SK-N-SH treated with all-trans-retinoic acid at 6 μM for 48 hours (cell line): ENCODE measurements at regions not wholly inside any gene's neighbourhood (a gene's known extent, or its start where the extent isn't known, plus 50 kb on each side); places are given as distances from the start of the nearest gene placed in this dataset.

Experiments used
- ARNTL ChIP-seq: fragments of 450-650 bp; formaldehyde crosslinking; IDR thresholded peaks from 2 replicates; pipeline ENCODE4 v1.5.0; 2020; ENCODE audit warnings: low read depth, mild to moderate bottlenecking, moderate library complexity, borderline replicate concordance
- BACH2 ChIP-seq: fragments of 250-450 bp; sonication (Bioruptor Pico); IDR thresholded peaks from 2 replicates; pipeline ENCODE4 v1.9.0; 2021; ENCODE audit warnings: mild to moderate bottlenecking, borderline replicate concordance
- ESRRG ChIP-seq: fragments of 250-450 bp; sonication (Bioruptor Pico); IDR thresholded peaks from 2 replicates; pipeline ENCODE4 v1.6.1; 2021; ENCODE audit warnings: mild to moderate bottlenecking
- GLIS3 ChIP-seq: fragments of 250-450 bp; sonication (Bioruptor Pico); IDR thresholded peaks from 2 replicates; pipeline ENCODE4 v1.5.0; 2020; ENCODE audit warnings: mild to moderate bottlenecking, moderate library complexity
- OSR1 ChIP-seq: fragments of 250-450 bp; sonication (Bioruptor Pico); IDR thresholded peaks from 2 replicates; pipeline ENCODE4 v1.8.0; 2022; ENCODE audit warnings: moderate library complexity, mild to moderate bottlenecking, inconsistent platforms
- RARB ChIP-seq: fragments of 250-450 bp; sonication (Bioruptor Pico); IDR thresholded peaks from 2 replicates; pipeline ENCODE4 v1.8.0; 2021; ENCODE audit warnings: mild to moderate bottlenecking, moderate library complexity
- TCF4 ChIP-seq: fragments of 250-450 bp; sonication (Bioruptor Pico); IDR thresholded peaks from 2 replicates; pipeline ENCODE4 v1.8.0; 2021; ENCODE audit warnings: mild to moderate bottlenecking, moderate library complexity, borderline replicate concordance
- TSHZ2 ChIP-seq: fragments of 250-450 bp; sonication (Bioruptor Pico); IDR thresholded peaks from 2 replicates; pipeline ENCODE4 v1.5.0; 2020; ENCODE audit warnings: mild to moderate bottlenecking, moderate library complexity
- ZFP3 ChIP-seq: fragments of 250-450 bp; sonication (Bioruptor Pico); IDR thresholded peaks from 2 replicates; pipeline ENCODE4 v1.5.0; 2020; ENCODE audit warnings: mild to moderate bottlenecking, moderate library complexity
- ZFP30 ChIP-seq: fragments of 450-650 bp; formaldehyde crosslinking; IDR thresholded peaks from 2 replicates; pipeline ENCODE4 v1.5.0; 2022; ENCODE audit warnings: mild to moderate bottlenecking, moderate library complexity
- ZNF565 ChIP-seq: fragments of 450-650 bp; formaldehyde crosslinking; conservative IDR thresholded peaks from 2 replicates; pipeline ENCODE4 v1.5.0; 2020; ENCODE audit warnings: low read depth, mild to moderate bottlenecking, moderate library complexity
- ZNF8 ChIP-seq: fragments of 450-650 bp; formaldehyde crosslinking; IDR thresholded peaks from 2 replicates; pipeline ENCODE4 v1.5.0; 2020; ENCODE audit warnings: mild to moderate bottlenecking, moderate library complexity
- TF ChIP-seq, protein P1 (sequence below): fragments of 250-450 bp; sonication (Bioruptor Pico); IDR thresholded peaks from 2 replicates; pipeline ENCODE4 v1.8.0; 2020; ENCODE audit warnings: mild to moderate bottlenecking, moderate library complexity, borderline replicate concordance
- TF ChIP-seq, protein P2 (sequence below): fragments of 250-450 bp; sonication (Bioruptor Pico); IDR thresholded peaks from 2 replicates; pipeline ENCODE4 v1.5.1; 2020; ENCODE audit warnings: low read depth, mild to moderate bottlenecking, moderate library complexity

GRCh38 chr2:8046849-8047248 is 635.0 kb upstream of the ID2 start:
- no peak for TF ChIP-seq GLIS3 (CRISPR knock-in tag)
- TF ChIP-seq ZFP30 (CRISPR knock-in tag) = no peak
- no peak for TF ChIP-seq BACH2 (CRISPR knock-in tag)
- no peak for TF ChIP-seq ZFP3 (CRISPR knock-in tag)
- TF ChIP-seq TCF4 (CRISPR knock-in tag) = no peak
- TF ChIP-seq OSR1 (CRISPR knock-in tag) = no peak
- TF ChIP-seq, protein P1, sequence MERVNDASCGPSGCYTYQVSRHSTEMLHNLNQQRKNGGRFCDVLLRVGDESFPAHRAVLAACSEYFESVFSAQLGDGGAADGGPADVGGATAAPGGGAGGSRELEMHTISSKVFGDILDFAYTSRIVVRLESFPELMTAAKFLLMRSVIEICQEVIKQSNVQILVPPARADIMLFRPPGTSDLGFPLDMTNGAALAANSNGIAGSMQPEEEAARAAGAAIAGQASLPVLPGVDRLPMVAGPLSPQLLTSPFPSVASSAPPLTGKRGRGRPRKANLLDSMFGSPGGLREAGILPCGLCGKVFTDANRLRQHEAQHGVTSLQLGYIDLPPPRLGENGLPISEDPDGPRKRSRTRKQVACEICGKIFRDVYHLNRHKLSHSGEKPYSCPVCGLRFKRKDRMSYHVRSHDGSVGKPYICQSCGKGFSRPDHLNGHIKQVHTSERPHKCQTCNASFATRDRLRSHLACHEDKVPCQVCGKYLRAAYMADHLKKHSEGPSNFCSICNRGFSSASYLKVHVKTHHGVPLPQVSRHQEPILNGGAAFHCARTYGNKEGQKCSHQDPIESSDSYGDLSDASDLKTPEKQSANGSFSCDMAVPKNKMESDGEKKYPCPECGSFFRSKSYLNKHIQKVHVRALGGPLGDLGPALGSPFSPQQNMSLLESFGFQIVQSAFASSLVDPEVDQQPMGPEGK (CRISPR knock-in tag) = no peak
- no peak for TF ChIP-seq TSHZ2 (CRISPR knock-in tag)
- no peak for TF ChIP-seq ZNF565 (CRISPR knock-in tag)
- TF ChIP-seq RARB = no peak
- TF ChIP-seq ZNF8 (CRISPR knock-in tag) = no peak
- TF ChIP-seq ARNTL (CRISPR knock-in tag) = no peak
- no peak for TF ChIP-seq ESRRG
- TF ChIP-seq, protein P2, sequence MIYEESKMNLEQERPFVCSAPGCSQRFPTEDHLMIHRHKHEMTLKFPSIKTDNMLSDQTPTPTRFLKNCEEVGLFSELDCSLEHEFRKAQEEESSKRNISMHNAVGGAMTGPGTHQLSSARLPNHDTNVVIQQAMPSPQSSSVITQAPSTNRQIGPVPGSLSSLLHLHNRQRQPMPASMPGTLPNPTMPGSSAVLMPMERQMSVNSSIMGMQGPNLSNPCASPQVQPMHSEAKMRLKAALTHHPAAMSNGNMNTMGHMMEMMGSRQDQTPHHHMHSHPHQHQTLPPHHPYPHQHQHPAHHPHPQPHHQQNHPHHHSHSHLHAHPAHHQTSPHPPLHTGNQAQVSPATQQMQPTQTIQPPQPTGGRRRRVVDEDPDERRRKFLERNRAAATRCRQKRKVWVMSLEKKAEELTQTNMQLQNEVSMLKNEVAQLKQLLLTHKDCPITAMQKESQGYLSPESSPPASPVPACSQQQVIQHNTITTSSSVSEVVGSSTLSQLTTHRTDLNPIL (CRISPR knock-in tag) = no peak
